Ectodermal cell (in vitro differentiated cells): ENCODE measurements at regions not wholly inside any gene's neighbourhood (a gene's known extent, or its start where the extent isn't known, plus 50 kb on each side); places are given as distances from the start of the nearest gene placed in this dataset.

Experiments used
- H3K27ac ChIP-seq: 2 replicates; pipeline ENCODE4 v1.7.0; 2013; ENCODE audit warnings: mild to moderate bottlenecking, low read depth, low read length; ENCODE audit not compliant: insufficient read depth, poor library complexity, severe bottlenecking
- H3K27me3 ChIP-seq: 2 replicates; pipeline ENCODE4 v1.7.0; 2013; ENCODE audit warnings: mild to moderate bottlenecking, low read length; ENCODE audit not compliant: insufficient read depth, control insufficient read depth, poor library complexity, severe bottlenecking
- H3K36me3 ChIP-seq: one replicate; pipeline ENCODE4 v1.7.0; 2013; ENCODE audit warnings: low read length; ENCODE audit not compliant: control insufficient read depth, insufficient read depth
- H3K4me1 ChIP-seq: one replicate; pipeline ENCODE4 v1.7.0; 2013; ENCODE audit warnings: low read length; ENCODE audit not compliant: control insufficient read depth, insufficient read depth
- H3K4me3 ChIP-seq: 2 replicates; pipeline ENCODE4 v1.7.0; 2013; ENCODE audit warnings: low read depth, low read length, control low read depth; ENCODE audit not compliant: insufficient read depth
- H3K9me3 ChIP-seq: 2 replicates; pipeline ENCODE4 v1.7.0; 2013; ENCODE audit warnings: mild to moderate bottlenecking, low read length, moderate library complexity; ENCODE audit not compliant: control insufficient read depth
- WGBS, 2 experiments: methylation state at CpG; one replicate each; pipeline ENCODE4 v1.1.7; 2013; ENCODE audit warnings: missing lambda C conversion rate in 2 of 2; 5-methylcytosine and 5-hydroxymethylcytosine counted together

DNA sequence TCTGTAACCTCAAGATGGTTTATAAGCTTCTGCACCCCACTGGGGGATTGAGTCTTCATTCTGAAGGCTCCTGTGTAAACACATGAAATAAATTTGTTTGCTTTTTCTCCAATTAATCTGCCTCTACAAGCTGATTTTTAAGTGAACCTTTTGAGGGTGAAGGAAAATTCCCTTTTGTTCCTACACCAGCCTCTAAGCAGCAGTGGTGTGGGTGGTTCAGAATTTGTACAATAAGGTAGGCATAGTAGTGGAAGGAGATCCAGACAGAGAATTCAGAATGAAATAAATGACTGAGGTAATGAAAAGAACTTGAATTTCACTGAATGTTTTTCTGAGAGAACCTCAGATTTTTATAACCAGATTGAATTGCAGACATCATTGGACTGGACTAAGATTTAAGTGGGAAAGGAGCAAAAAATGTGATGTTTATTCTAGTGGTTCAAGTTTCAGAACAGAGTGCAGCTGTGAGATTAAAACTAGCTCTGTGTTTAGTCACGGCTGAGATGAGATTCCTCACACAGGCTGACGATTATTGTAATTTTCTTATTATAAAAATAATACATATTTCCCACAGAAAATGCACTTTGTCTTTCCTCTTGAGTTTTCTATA, 1162.2 kb downstream of the TYW1 start:
- Histone ChIP-seq H3K36me3 (no peaks in the 10 kb centered on the region), H3K27ac (no peak overlapping the region), H3K9me3 (no peaks in the 10 kb centered on the region), H3K4me1 (no peaks in the 10 kb centered on the region), H3K4me3 (no peak overlapping the region), H3K27me3 (no peaks in the 10 kb centered on the region)
- 80 to 86% methylated on average over 1 of the region's 2 CpGs for WGBS, 2 experiments

- Histone ChIP-seq H3K9me3 (no peaks in the 10 kb centered on the region), H3K27me3 (no peaks in the 10 kb centered on the region), H3K36me3 (no peaks in the 10 kb centered on the region), H3K4me3 (no peak overlapping the region), H3K4me1 (no peaks in the 10 kb centered on the region), H3K27ac (no peak overlapping the region)
- WGBS, 2 experiments: 85 to 88% methylated on average over 8 of the region's 8 CpGs
Observed at GRCh38 chr7:68162712-68163111, 1166.1 kb downstream of the TYW1 start.

DNA sequence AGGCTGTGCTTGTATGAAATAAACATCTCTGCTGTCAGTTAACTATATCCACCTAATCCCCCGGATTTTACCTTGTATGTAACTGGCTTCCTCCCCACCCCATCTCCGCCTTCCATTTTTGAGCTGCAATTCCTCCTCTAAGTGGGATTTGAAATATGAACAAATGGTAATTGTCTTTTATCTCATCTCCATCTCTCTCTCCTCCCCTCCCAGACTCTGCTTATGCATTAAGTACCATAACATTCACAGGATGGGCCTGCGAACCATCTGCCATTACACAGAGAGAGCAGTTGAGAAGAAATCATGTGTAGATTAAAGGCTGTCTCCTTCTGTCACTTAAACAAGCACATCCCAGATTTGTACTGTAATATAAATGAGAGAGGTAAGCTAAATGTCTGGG, 1169.9 kb downstream of the TYW1 start:
- 37 to 54% methylated on average over 3 of the region's 3 CpGs for WGBS, 2 experiments
- H3K27ac ChIP-seq: no peak overlapping the region

GRCh38 chr7:68173513-68173912, 1176.9 kb downstream of the TYW1 start:
- Histone ChIP-seq H3K4me1 (no peaks in the 10 kb centered on the region), H3K27me3 (no peaks in the 10 kb centered on the region), H3K36me3 (no peaks in the 10 kb centered on the region), H3K9me3 (no peaks in the 10 kb centered on the region), H3K4me3 (no peak overlapping the region), H3K27ac (no peak overlapping the region)
- WGBS, 2 experiments: 92 to 93% methylated on average over 7 of the region's 7 CpGs

More for the DNA sequence above, 1169.9 kb downstream of the TYW1 start:
- Histone ChIP-seq H3K9me3 (no peaks in the 10 kb centered on the region), H3K36me3 (no peaks in the 10 kb centered on the region), H3K4me3 (no peak overlapping the region), H3K27me3 (no peaks in the 10 kb centered on the region), H3K4me1 (no peaks in the 10 kb centered on the region)

DNA sequence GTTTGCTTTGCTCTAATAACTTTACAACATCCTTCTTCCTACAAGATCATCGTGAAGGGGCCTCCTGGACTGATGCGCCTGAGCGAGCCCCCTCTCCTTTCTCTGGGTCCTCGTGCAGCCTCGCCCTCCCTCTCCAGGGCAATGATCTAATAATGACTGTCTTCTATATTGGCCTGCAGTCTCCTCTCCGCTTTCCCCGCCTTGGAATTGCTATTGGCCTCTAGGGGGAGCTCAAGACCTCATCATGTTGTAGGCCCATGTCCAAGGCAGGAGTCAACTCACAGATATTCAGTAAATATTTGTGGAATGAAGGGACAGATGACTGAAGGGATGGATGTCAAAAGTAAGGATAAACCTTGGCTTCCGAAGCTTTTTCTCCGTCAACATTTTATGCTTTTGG, 1180.3 kb downstream of the TYW1 start:
- Histone ChIP-seq H3K27ac (no peak overlapping the region), H3K4me1 (no peaks in the 10 kb centered on the region), H3K4me3 (no peak overlapping the region), H3K9me3 (no peaks in the 10 kb centered on the region), H3K27me3 (no peaks in the 10 kb centered on the region), H3K36me3 (no peaks in the 10 kb centered on the region)
- WGBS, 2 experiments: 23 to 26% methylated on average over 9 of the region's 9 CpGs

DNA sequence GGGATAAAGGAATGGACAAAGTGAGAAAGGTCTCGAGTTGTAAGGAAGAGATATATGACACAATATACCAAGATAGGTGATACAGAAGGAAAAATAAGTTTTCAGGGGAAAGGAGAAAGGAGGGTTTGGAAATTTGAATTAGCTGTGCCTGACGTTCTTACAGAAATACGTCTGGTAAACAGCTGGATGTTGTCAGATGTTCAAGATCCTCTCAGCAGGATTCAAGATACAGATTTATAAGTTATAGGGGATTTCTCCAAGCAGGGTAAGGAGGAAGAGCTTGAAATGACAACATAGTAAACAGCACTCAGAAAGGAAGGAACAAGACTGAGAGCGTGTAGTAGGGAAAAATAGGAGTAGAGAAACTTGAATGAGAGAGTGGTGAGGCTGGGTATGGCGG, 1184.1 kb downstream of the TYW1 start:
- H3K27ac ChIP-seq: no peak overlapping the region
- 86 to 93% methylated on average over 4 to 5 of the region's 5 CpGs for WGBS, 2 experiments
- H3K4me1 ChIP-seq: no peaks in the 10 kb centered on the region
- H3K9me3 ChIP-seq: no peaks in the 10 kb centered on the region
- no peaks in the 10 kb centered on the region for H3K36me3 ChIP-seq
- H3K4me3 ChIP-seq: no peak overlapping the region
- no peaks in the 10 kb centered on the region for H3K27me3 ChIP-seq

GRCh38 chr7:68183176-68183575, 1186.5 kb downstream of the TYW1 start:
- Histone ChIP-seq H3K27ac (no peak overlapping the region), H3K4me3 (no peak overlapping the region), H3K9me3 (no peaks in the 10 kb centered on the region), H3K4me1 (no peaks in the 10 kb centered on the region), H3K36me3 (no peaks in the 10 kb centered on the region), H3K27me3 (no peaks in the 10 kb centered on the region)
- 92 to 94% methylated on average over 6 of the region's 6 CpGs for whole genome bisulfite sequencing, 2 experiments

- Histone ChIP-seq H3K4me1 (no peaks in the 10 kb centered on the region), H3K27ac (no peak overlapping the region), H3K36me3 (no peaks in the 10 kb centered on the region), H3K9me3 (no peaks in the 10 kb centered on the region), H3K4me3 (no peak overlapping the region), H3K27me3 (no peaks in the 10 kb centered on the region)
- 89 to 93% methylated on average over 12 to 14 of the region's 16 CpGs for WGBS, 2 experiments
Observed at GRCh38 chr7:68185631-68186456, 1189.2 kb downstream of the TYW1 start.

DNA sequence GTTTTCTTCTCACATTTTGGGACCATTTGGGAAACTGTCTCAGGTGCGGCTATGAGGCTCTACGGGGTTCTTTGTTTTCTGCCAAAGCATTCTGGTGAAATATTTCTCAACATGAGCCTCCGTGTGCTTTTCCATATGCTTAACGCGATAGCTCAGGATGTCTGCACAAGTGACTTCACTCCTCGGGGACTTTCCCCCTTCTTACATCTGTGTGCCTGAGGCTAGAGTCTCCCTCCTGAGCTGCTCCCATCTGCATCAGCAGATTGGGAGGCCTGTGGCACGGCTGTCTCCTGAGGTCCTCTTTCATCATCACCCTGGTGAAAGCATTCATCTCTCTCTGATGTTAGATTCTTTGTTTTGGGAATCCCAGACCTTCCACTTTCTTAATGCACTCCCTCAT, 1190.9 kb downstream of the TYW1 start:
- H3K36me3 ChIP-seq: no peaks in the 10 kb centered on the region
- H3K4me1 ChIP-seq: no peaks in the 10 kb centered on the region
- H3K27me3 ChIP-seq: no peaks in the 10 kb centered on the region
- H3K9me3 ChIP-seq: no peaks in the 10 kb centered on the region
- H3K4me3 ChIP-seq: no peak overlapping the region
- 89 to 94% methylated on average over 7 of the region's 7 CpGs for WGBS, 2 experiments
- H3K27ac ChIP-seq: no peak overlapping the region

DNA sequence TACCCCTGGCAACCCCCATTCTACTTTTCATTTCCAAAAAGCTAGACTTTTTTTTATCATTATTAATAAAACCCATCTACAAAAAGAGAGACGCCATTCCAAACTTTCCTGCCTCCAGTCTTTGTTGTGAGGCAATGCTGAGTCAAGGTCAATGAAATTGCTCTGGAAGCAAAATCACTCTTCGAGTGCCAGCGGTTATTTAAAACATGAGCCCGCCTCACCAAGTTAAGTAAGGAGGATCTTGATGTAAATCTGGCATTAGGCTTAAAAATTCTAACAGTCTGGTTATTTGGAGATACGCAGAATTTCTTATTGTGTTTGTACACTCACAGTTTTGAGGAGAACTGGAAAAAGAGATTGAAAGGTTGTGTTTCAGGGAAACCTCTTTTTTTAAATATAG, 1196.3 kb downstream of the TYW1 start:
- no peaks in the 10 kb centered on the region for H3K27me3 ChIP-seq
- 92 to 94% methylated on average over 5 of the region's 5 CpGs for WGBS, 2 experiments
- H3K27ac ChIP-seq: no peak overlapping the region
- H3K4me1 ChIP-seq: no peaks in the 10 kb centered on the region
- no peaks in the 10 kb centered on the region for H3K36me3 ChIP-seq
- no peak overlapping the region for H3K4me3 ChIP-seq
- no peaks in the 10 kb centered on the region for H3K9me3 ChIP-seq
